GM12873 (cell line): ENCODE measurements at regions not wholly inside any gene's neighbourhood (a gene's known extent, or its start where the extent isn't known, plus 50 kb on each side); places are given as distances from the start of the nearest gene placed in this dataset.

ENCODE experiments used
- CTCF ChIP-seq: IDR thresholded peaks from 2 replicates; pipeline ENCODE4 v1.5.1; 2012; ENCODE audit warnings: low read depth, mild to moderate bottlenecking, moderate library complexity, low read length, control low read depth; ENCODE audit not compliant: insufficient read depth; ENCODE audit errors: missing control alignments

GRCh38 chr18:46419391-46420141 is 237.5 kb downstream of the LOXHD1 start:
- TF ChIP-seq CTCF: peak; percentile 2

- no peak for TF ChIP-seq CTCF
Measured at GRCh38 chr18:46421973-46422551, 235.0 kb downstream of the LOXHD1 start.

GRCh38 chr18:46422552-46423055 is 234.4 kb downstream of the LOXHD1 start:
- TF ChIP-seq CTCF: no peak

- TF ChIP-seq CTCF: no peak
Measured at GRCh38 chr18:46423226-46423805, 233.7 kb downstream of the LOXHD1 start.

GRCh38 chr18:46424898-46425297 is 232.1 kb downstream of the LOXHD1 start:
- no peak for TF ChIP-seq CTCF

GRCh38 chr18:46425511-46425910 is 231.5 kb downstream of the LOXHD1 start:
- no peak for TF ChIP-seq CTCF

GRCh38 chr18:46426021-46426678 is 230.9 kb downstream of the LOXHD1 start:
- TF ChIP-seq CTCF: no peak
